Neuronal stem cell (in vitro differentiated cells): ENCODE measurements at regions not wholly inside any gene's neighbourhood (a gene's known extent, or its start where the extent isn't known, plus 50 kb on each side); places are given as distances from the start of the nearest gene placed in this dataset.
"Not testable (repeated sequence)": the region's sequence is repeated elsewhere in the genome, so short reads cannot be mapped to it uniquely, and the experiment has no call there.

Experiments
- DNase-seq: peaks from one replicate; pipeline ENCODE4 v3.0.0-alpha.2; 2013; ENCODE audit warnings: low spot score
- H2AFZ ChIP-seq: one replicate; pipeline ENCODE4 v1.6.1; 2013; ENCODE audit warnings: mild to moderate bottlenecking, low read length, inconsistent platforms
- H2AK5ac ChIP-seq: 2 replicates; pipeline ENCODE4 v1.6.1; 2013; ENCODE audit warnings: low read depth, mild to moderate bottlenecking, inconsistent platforms, low read length, moderate library complexity, mixed read lengths
- H2BK120ac ChIP-seq: 2 replicates; pipeline ENCODE4 v1.6.1; 2013; ENCODE audit warnings: low read depth, mild to moderate bottlenecking, inconsistent platforms, low read length, moderate library complexity, mixed read lengths
- H2BK12ac ChIP-seq: one replicate; pipeline ENCODE4 v1.6.1; 2013; ENCODE audit warnings: low read length, inconsistent platforms
- H2BK15ac ChIP-seq: 2 replicates; pipeline ENCODE4 v1.6.1; 2013; ENCODE audit warnings: mild to moderate bottlenecking, low read length, inconsistent platforms, mixed read lengths
- H2BK5ac ChIP-seq: one replicate; pipeline ENCODE4 v1.6.1; 2013; ENCODE audit warnings: inconsistent platforms, mild to moderate bottlenecking, low read length, moderate library complexity
- H3K14ac ChIP-seq: one replicate; pipeline ENCODE4 v1.6.1; 2013; ENCODE audit warnings: low read length, inconsistent platforms
- H3K18ac ChIP-seq: 2 replicates; pipeline ENCODE4 v1.6.1; 2013; ENCODE audit warnings: low read length, inconsistent platforms
- H3K23ac ChIP-seq: 2 replicates; pipeline ENCODE4 v1.6.1; 2013; ENCODE audit warnings: low read depth, mild to moderate bottlenecking, mixed read lengths, low read length, inconsistent platforms; ENCODE audit not compliant: poor library complexity
- H3K27ac ChIP-seq: replicated peaks from 3 replicates; pipeline ENCODE4 v1.5.1; 2013; ENCODE audit warnings: low read length, inconsistent platforms
- H3K27me3 ChIP-seq, 3 experiments: 2 replicates each; pipeline ENCODE4 v1.6.1; 2013; ENCODE audit warnings: low read length in 3 of 3, mild to moderate bottlenecking in 2 of 3, inconsistent platforms in 1 of 3, low read depth in 1 of 3, mixed read lengths in 1 of 3, moderate library complexity in 1 of 3; ENCODE audit not compliant: control insufficient read depth in 3 of 3, insufficient read depth in 3 of 3
- H3K36me3 ChIP-seq, 2 donors: replicated peaks in 1 of 2; 2 replicates each; pipeline ENCODE4 v1.6.1; 2013; ENCODE audit warnings: low read length in 2 of 2; ENCODE audit not compliant: control insufficient read depth in 2 of 2, insufficient read depth in 2 of 2
- H3K4ac ChIP-seq: 2 replicates; pipeline ENCODE4 v1.6.1; 2013; ENCODE audit warnings: inconsistent platforms, mild to moderate bottlenecking, low read length, moderate library complexity
- H3K4me1 ChIP-seq, 2 donors: 1 replicate in 1 of 2; 2 replicates in 1 of 2; pipeline ENCODE4 v1.6.1; 2013; ENCODE audit warnings: low read length in 2 of 2, low read depth in 1 of 2; ENCODE audit not compliant: control insufficient read depth in 2 of 2, insufficient read depth in 1 of 2
- H3K4me2 ChIP-seq: one replicate; pipeline ENCODE4 v1.6.1; 2013; ENCODE audit warnings: mild to moderate bottlenecking, low read length, inconsistent platforms; ENCODE audit not compliant: insufficient read depth, poor library complexity, severe bottlenecking
- H3K4me3 ChIP-seq, 2 donors: 2 replicates each; pipeline ENCODE4 v1.5.1; 2013; ENCODE audit warnings: low read length in 2 of 2, mild to moderate bottlenecking in 2 of 2, inconsistent platforms in 1 of 2, moderate library complexity in 1 of 2
- H3K79me1 ChIP-seq: one replicate; pipeline ENCODE4 v1.6.1; 2013; ENCODE audit warnings: low read depth, mild to moderate bottlenecking, inconsistent platforms, low read length, moderate library complexity
- H3K9ac ChIP-seq: one replicate; pipeline ENCODE4 v1.6.1; 2013; ENCODE audit warnings: mild to moderate bottlenecking, low read depth, low read length, inconsistent platforms; ENCODE audit not compliant: poor library complexity
- H3K9me3 ChIP-seq, 2 donors: replicated peaks in 1 of 2; 2 replicates each; pipeline versions ENCODE3 to v1.6.1; 2013; ENCODE audit warnings: low read length in 2 of 2, mild to moderate bottlenecking in 2 of 2, inconsistent platforms in 1 of 2, low read depth in 1 of 2, mixed read lengths in 1 of 2, moderate library complexity in 1 of 2; ENCODE audit not compliant: control insufficient read depth in 2 of 2, insufficient read depth in 1 of 2
- H4K8ac ChIP-seq: one replicate; pipeline ENCODE4 v1.6.1; 2013; ENCODE audit warnings: low read depth, mild to moderate bottlenecking, inconsistent platforms, low read length, moderate library complexity
- H4K91ac ChIP-seq: one replicate; pipeline ENCODE4 v1.6.1; 2013; ENCODE audit warnings: low read length, low read depth, mild to moderate bottlenecking, inconsistent platforms; ENCODE audit not compliant: poor library complexity
- WGBS, 2 donors: extraction: QIAGEN DNeasy Blood & Tissue Kit; methylation state at CpG; one replicate each; pipeline ENCODE4 v1.1.7; 2013; ENCODE audit warnings: missing lambda C conversion rate in 2 of 2, mixed read lengths in 1 of 2; ENCODE audit not compliant: insufficient read length in 2 of 2, insufficient replicate concordance in 1 of 2; ENCODE audit errors: extremely low coverage in 2 of 2; 5-methylcytosine and 5-hydroxymethylcytosine counted together

DNA sequence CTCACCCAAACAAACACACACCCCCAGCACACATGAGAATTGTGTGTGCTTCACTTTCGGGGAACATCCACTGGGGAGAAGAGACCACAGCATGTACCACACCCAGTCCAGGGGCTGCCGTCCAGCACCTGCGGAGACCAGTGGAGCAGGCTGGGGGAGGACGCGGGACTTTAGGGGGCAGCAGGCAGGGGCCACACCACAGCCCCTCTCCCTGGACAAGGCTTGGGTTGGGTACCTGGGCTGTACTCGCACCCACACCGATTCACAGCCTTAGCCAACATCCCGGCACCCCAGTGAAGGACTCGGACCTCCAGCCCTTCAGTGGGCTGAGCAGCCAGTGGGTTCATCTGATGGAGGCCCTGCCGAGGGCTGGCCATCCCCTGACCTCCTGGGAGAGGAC lies 63.3 kb downstream of the RBFOX3 start:
- Histone ChIP-seq H2BK5ac (no peak overlapping the region), H3K79me1 (no peaks in the 10 kb centered on the region), H2AK5ac (peak overlapping the region; percentile 53), H3K4me2 (no peak overlapping the region), H3K9ac (no peak overlapping the region), H3K9me3 (no peaks in the 10 kb centered on the region), H3K4me3 (no peak overlapping the region), H3K4me1 (peaks cover 0 to 7% of the 10 kb centered on the region in 2 donors), H3K27me3 (peaks cover 0 to 14% (median 0%) of the 10 kb centered on the region in 3 experiments), H2BK120ac (no peak overlapping the region), H3K18ac (peak overlapping the region; percentile 54), H4K8ac (no peak overlapping the region), H2AFZ (no peak overlapping the region), H2BK15ac (no peak overlapping the region), H3K4ac (no peak overlapping the region), H2BK12ac (no peak overlapping the region), H4K91ac (no peak overlapping the region), H3K14ac (no peak overlapping the region), H3K23ac (peak overlapping the region; percentile 44), H3K27ac (no peak overlapping the region), H3K36me3 (peaks cover 0 to 2% of the 10 kb centered on the region in 2 donors)
- DNase-seq = no peak
- no CpG with 5 or more reads among the region's 10 CpGs for WGBS, 2 donors

DNA sequence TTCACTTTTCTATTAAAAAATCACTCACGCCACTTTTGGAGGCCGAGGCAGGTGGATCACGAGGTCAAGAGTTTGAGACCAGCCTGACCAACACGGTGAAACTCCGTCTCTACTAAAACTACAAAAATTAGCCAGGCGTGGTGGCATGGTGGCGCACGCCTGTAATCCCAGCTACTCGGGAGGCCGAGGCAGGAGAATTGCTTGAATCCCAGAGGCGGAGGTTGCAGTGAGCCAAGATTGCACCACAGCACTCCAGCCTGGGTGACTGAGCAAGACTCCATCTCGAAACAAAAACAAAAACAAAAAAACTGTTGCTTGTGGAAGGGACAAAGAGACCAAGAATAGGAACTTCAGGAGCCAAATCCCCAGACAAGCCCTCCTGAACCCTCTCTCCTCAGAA lies 63.7 kb downstream of the RBFOX3 start:
- H4K8ac ChIP-seq, H3K4me2 ChIP-seq, H2BK15ac ChIP-seq, H2AFZ ChIP-seq, H3K4me3 ChIP-seq, H2BK5ac ChIP-seq, H3K27ac ChIP-seq, DNase-seq, H2BK12ac ChIP-seq, H2BK120ac ChIP-seq, H2AK5ac ChIP-seq, H4K91ac ChIP-seq, H3K23ac ChIP-seq, H3K18ac ChIP-seq, H3K4me1 ChIP-seq, H3K36me3 ChIP-seq, H3K14ac ChIP-seq, H3K79me1 ChIP-seq, H3K4ac ChIP-seq, H3K9ac ChIP-seq, H3K9me3 ChIP-seq: not testable (repeated sequence)
- H3K27me3 ChIP-seq = peaks cover 0 to 14% (median 0%) of the 10 kb centered on the region in 3 experiments
- no CpG with 5 or more reads among the region's 12 CpGs for WGBS, 2 donors

DNA sequence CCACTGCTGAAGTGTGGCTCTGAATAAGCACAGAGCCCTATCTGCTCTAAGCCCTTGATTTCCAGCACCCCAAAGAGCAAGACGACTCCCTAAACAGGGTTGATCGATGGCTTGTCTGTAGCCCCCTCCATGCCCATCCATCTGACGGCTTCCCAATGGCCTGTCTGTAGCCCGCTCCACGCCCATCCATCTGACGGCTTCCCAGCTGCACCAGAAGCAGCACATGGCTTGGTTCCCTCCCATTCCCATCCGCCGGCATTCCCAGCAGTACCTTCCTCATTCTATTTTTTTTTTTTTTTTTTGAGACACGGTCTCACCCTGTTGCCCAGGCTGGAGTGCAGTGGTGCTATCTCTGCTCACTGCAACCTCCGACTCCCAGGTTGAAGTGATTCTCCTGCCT lies 64.5 kb downstream of the RBFOX3 start:
- Histone ChIP-seq H3K14ac (no peak overlapping the region), H3K4ac (no peak overlapping the region), H3K36me3 (no peaks in the 10 kb centered on the region), H3K4me3 (no peak overlapping the region), H3K4me1 (peaks cover 0 to 7% of the 10 kb centered on the region in 2 donors), H3K4me2 (no peak overlapping the region), H3K27me3 (peaks cover 0 to 18% (median 0%) of the 10 kb centered on the region in 3 experiments), H3K23ac (no peak overlapping the region), H4K91ac (no peak overlapping the region), H2BK15ac (no peak overlapping the region), H3K79me1 (no peaks in the 10 kb centered on the region), H2BK12ac (no peak overlapping the region), H3K9me3 (no peaks in the 10 kb centered on the region), H2AK5ac (no peak overlapping the region), H2AFZ (no peak overlapping the region), H2BK5ac (no peak overlapping the region), H4K8ac (no peak overlapping the region), H3K27ac (no peak overlapping the region), H3K9ac (no peak overlapping the region), H2BK120ac (no peak overlapping the region), H3K18ac (no peak overlapping the region)
- DNase-seq = no peak
- WGBS, 2 donors = no CpG with 5 or more reads among the region's 10 CpGs

DNA sequence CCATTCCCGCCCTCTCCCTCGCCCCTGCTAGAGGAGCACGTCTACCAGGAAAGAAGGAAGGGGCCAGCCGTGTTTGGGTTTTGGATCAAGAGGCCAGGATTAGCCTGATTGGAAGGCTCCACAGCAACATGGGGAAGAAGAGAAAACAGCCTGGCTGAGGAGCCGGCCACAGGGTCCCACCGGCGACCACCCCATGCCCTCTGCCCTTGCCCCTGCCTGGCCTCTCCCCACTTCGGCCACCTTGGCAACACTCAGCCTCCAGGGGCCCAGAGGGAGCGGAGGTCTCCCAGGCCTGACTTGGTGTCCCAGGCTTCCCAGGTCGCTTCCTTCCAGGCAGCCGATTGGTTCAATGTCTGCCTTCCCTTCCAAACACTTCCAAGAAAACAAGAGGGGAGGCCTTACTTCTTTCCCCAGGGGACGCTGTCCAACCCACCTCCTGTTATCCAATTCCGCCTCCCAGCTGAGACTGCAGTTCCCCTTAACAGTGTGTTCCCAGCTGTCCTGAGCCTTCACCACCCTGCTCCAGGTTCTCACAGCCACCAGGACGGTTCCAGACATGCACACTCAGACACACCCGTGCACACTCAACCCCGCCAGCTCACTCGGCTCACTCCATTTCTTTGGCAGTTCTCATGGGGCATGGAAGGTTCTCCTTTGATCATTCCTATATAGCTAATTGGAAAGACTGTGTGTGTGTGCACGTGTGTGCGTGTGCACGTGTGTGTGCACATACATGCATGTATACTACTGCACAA lies 65.4 kb downstream of the RBFOX3 start:
- H3K36me3 ChIP-seq = no peaks in the 10 kb centered on the region
- no peak overlapping the region for H2BK120ac ChIP-seq
- H3K4ac ChIP-seq = no peak overlapping the region
- H2BK5ac ChIP-seq = no peak overlapping the region
- H4K91ac ChIP-seq = no peak overlapping the region
- no peaks in the 10 kb centered on the region for H3K9me3 ChIP-seq
- no peak overlapping the region for H2BK12ac ChIP-seq
- peak overlapping the region; percentile 10 for H3K9ac ChIP-seq
- H2AFZ ChIP-seq = no peak overlapping the region
- H3K4me3 ChIP-seq = no peak overlapping the region
- DNase-seq = no peak
- no peak overlapping the region for H3K23ac ChIP-seq
- no peak overlapping the region for H3K4me2 ChIP-seq
- WGBS, 2 donors = no CpG with 5 or more reads among the region's 20 CpGs
- no peak overlapping the region for H3K27ac ChIP-seq
- no peak overlapping the region for H4K8ac ChIP-seq
- no peak overlapping the region for H3K14ac ChIP-seq
- peaks cover 0 to 7% of the 10 kb centered on the region in 2 donors for H3K4me1 ChIP-seq
- H3K27me3 ChIP-seq = peaks cover 0 to 23% (median 0%) of the 10 kb centered on the region in 3 experiments
- no peak overlapping the region for H2BK15ac ChIP-seq
- H3K18ac ChIP-seq = peak overlapping the region; percentile 46
- no peaks in the 10 kb centered on the region for H3K79me1 ChIP-seq
- peak overlapping the region; percentile 41 for H2AK5ac ChIP-seq
